ES-I3 (cell line): ENCODE measurements at regions not wholly inside any gene's neighbourhood (a gene's known extent, or its start where the extent isn't known, plus 50 kb on each side); places are given as distances from the start of the nearest gene placed in this dataset.

ENCODE experiments used
- H3K36me3 ChIP-seq: 2 replicates; pipeline ENCODE4 v1.6.1; 2013; ENCODE audit warnings: mild to moderate bottlenecking, low read length, control low read depth, moderate library complexity; ENCODE audit not compliant: insufficient read depth
- H3K4me1 ChIP-seq: 2 replicates; pipeline ENCODE4 v1.6.1; 2013; ENCODE audit warnings: mild to moderate bottlenecking, control low read depth, low read length; ENCODE audit not compliant: insufficient read depth
- H3K9ac ChIP-seq: 2 replicates; pipeline ENCODE4 v1.6.1; 2013; ENCODE audit warnings: low read depth, mild to moderate bottlenecking, low read length, moderate library complexity
- H3K9me3 ChIP-seq: 2 replicates; pipeline ENCODE4 v1.6.1; 2013; ENCODE audit warnings: mild to moderate bottlenecking, low read length, moderate library complexity; ENCODE audit not compliant: control insufficient read depth, insufficient read depth

- Histone ChIP-seq H3K4me1 (peaks cover 24% of the 10 kb centered on the region; the same call in 1 of the 2 replicates), H3K9ac (no peak overlapping the region), H3K9me3 (no peaks in the 10 kb centered on the region), H3K36me3 (no peaks in the 10 kb centered on the region)
Observed at GRCh38 chr5:145246961-145247744, 588.0 kb downstream of the PRELID2 start.

GRCh38 chr5:145246379-145246778, 588.8 kb downstream of the PRELID2 start:
- Histone ChIP-seq H3K36me3 (no peaks in the 10 kb centered on the region), H3K9ac (no peak overlapping the region), H3K4me1 (peaks cover 24% of the 10 kb centered on the region; the same call in 1 of the 2 replicates), H3K9me3 (no peaks in the 10 kb centered on the region)

- Histone ChIP-seq H3K9me3 (no peaks in the 10 kb centered on the region), H3K4me1 (peaks cover 24% of the 10 kb centered on the region; the same call in 1 of the 2 replicates), H3K36me3 (no peaks in the 10 kb centered on the region), H3K9ac (0 out of 2 replicates have a peak overlapping the region, but pooled peaks have one; percentile 10)
Observed at GRCh38 chr5:145245354-145245753, 589.8 kb downstream of the PRELID2 start.

GRCh38 chr5:145244788-145245187, 590.4 kb downstream of the PRELID2 start:
- no peaks in the 10 kb centered on the region for H3K9me3 ChIP-seq
- peaks cover 24% of the 10 kb centered on the region; the same call in 1 of the 2 replicates for H3K4me1 ChIP-seq
- no peak overlapping the region for H3K9ac ChIP-seq
- no peaks in the 10 kb centered on the region for H3K36me3 ChIP-seq

GRCh38 chr5:145244251-145244650, 590.9 kb downstream of the PRELID2 start:
- Histone ChIP-seq H3K9me3 (no peaks in the 10 kb centered on the region), H3K4me1 (peaks cover 24% of the 10 kb centered on the region; the same call in 1 of the 2 replicates), H3K36me3 (no peaks in the 10 kb centered on the region), H3K9ac (no peak overlapping the region)

GRCh38 chr5:145243016-145243415, 592.1 kb downstream of the PRELID2 start:
- Histone ChIP-seq H3K36me3 (no peaks in the 10 kb centered on the region), H3K4me1 (peaks cover 24% of the 10 kb centered on the region; the same call in 1 of the 2 replicates), H3K9me3 (no peaks in the 10 kb centered on the region), H3K9ac (no peak overlapping the region)

GRCh38 chr5:145242551-145242950, 592.6 kb downstream of the PRELID2 start:
- Histone ChIP-seq H3K4me1 (peaks cover 23% of the 10 kb centered on the region; the same call in 1 of the 2 replicates), H3K9ac (no peak overlapping the region), H3K36me3 (no peaks in the 10 kb centered on the region), H3K9me3 (no peaks in the 10 kb centered on the region)

GRCh38 chr5:145237843-145238242, 597.3 kb downstream of the PRELID2 start:
- peaks cover 20% of the 10 kb centered on the region for H3K4me1 ChIP-seq
- H3K9ac ChIP-seq, result no peak overlapping the region
- H3K9me3 ChIP-seq, result no peaks in the 10 kb centered on the region
- no peaks in the 10 kb centered on the region for H3K36me3 ChIP-seq

- H3K9ac ChIP-seq, result no peak overlapping the region
Observed at GRCh38 chr5:145236983-145237382, 598.2 kb downstream of the PRELID2 start.

GRCh38 chr5:145236127-145236526, 599.0 kb downstream of the PRELID2 start:
- Histone ChIP-seq H3K9ac (no peak overlapping the region), H3K36me3 (no peaks in the 10 kb centered on the region), H3K9me3 (no peaks in the 10 kb centered on the region), H3K4me1 (peaks cover 20% of the 10 kb centered on the region)

More at GRCh38 chr5:145236983-145237382, 598.2 kb downstream of the PRELID2 start:
- Histone ChIP-seq H3K4me1 (peaks cover 20% of the 10 kb centered on the region), H3K9me3 (no peaks in the 10 kb centered on the region), H3K36me3 (no peaks in the 10 kb centered on the region)

- H3K4me1 ChIP-seq, result peaks cover 20% of the 10 kb centered on the region
Observed at GRCh38 chr5:145233461-145233860, 601.7 kb downstream of the PRELID2 start.

GRCh38 chr5:145230781-145231180, 604.4 kb downstream of the PRELID2 start:
- Histone ChIP-seq H3K4me1 (peaks cover 1% of the 10 kb centered on the region; the same call in 1 of the 2 replicates), H3K9ac (no peak overlapping the region), H3K36me3 (no peaks in the 10 kb centered on the region), H3K9me3 (no peaks in the 10 kb centered on the region)

More at GRCh38 chr5:145233461-145233860, 601.7 kb downstream of the PRELID2 start:
- H3K9me3 ChIP-seq, result no peaks in the 10 kb centered on the region
- H3K36me3 ChIP-seq, result no peaks in the 10 kb centered on the region
- no peak overlapping the region for H3K9ac ChIP-seq

GRCh38 chr5:145228564-145228963, 606.6 kb downstream of the PRELID2 start:
- no peaks in the 10 kb centered on the region for H3K36me3 ChIP-seq
- H3K9me3 ChIP-seq, result no peaks in the 10 kb centered on the region
- no peaks in the 10 kb centered on the region for H3K4me1 ChIP-seq
- no peak overlapping the region for H3K9ac ChIP-seq

- Histone ChIP-seq H3K9ac (no peak overlapping the region), H3K36me3 (no peaks in the 10 kb centered on the region), H3K9me3 (no peaks in the 10 kb centered on the region), H3K4me1 (no peaks in the 10 kb centered on the region)
Observed at GRCh38 chr5:145227881-145228280, 607.3 kb downstream of the PRELID2 start.

GRCh38 chr5:145226726-145227125, 608.4 kb downstream of the PRELID2 start:
- H3K36me3 ChIP-seq, result no peaks in the 10 kb centered on the region
- H3K9me3 ChIP-seq, result no peaks in the 10 kb centered on the region
- no peak overlapping the region for H3K9ac ChIP-seq
- H3K4me1 ChIP-seq, result no peaks in the 10 kb centered on the region
